HCT116 (cell line): ENCODE measurements at regions not wholly inside any gene's neighbourhood (a gene's known extent, or its start where the extent isn't known, plus 50 kb on each side); places are given as distances from the start of the nearest gene placed in this dataset.

Experiments used
- EZH2 ChIP-seq: fragments of 200-600 bp; sonication (generic); IDR thresholded peaks from 2 replicates; pipeline ENCODE4 v1.6.1; 2017; ENCODE audit warnings: antibody characterized with exemption, mixed run types
- POLR2A ChIP-seq: IDR thresholded peaks from 2 replicates; pipeline ENCODE4 v1.7.0; 2011; ENCODE audit warnings: borderline replicate concordance; ENCODE audit not compliant: insufficient read depth, insufficient read length; ENCODE audit errors: extremely low read depth

DNA sequence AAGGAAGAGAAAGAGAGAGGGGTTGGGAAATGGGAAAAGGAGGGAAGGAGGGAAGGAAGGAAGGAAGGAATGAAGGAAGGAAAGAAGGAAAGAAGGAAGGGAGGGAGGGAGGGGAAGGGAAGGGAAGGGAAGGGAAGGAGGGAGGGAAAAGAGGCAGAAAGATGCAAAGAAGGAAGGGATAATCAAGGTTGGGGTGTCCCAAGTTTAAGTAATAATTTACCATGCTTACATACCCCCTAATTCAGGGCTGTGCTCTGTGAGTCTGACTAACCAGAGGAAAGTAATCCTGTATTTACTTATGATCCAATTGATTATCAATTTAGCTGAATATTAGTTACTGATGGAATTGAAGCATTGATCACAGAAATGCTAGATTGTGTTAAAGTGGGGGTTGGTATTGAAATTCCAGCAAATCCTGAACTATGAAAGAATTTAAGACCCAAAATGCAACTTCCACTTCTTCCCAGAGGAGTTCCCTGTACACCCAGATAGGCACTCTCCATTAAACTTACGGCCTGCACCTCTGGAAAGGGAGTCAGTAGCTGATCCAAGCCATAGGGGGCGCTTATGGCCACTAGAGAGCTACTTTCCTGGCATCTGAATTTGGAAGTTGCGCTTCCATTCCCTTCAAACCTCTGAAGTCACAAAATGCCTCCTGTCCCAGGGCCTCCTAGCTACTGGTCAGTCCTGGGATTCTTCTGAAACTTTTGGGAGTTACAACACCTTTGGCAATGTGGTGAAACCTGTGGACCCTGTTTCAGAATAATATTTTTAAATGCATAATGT is 162.7 kb upstream of the PWP1 start:
- TF ChIP-seq EZH2: no peak
- TF ChIP-seq POLR2A: no peak
